Gastrocnemius medialis (tissue), 4 donors: ENCODE measurements at regions not wholly inside any gene's neighbourhood (a gene's known extent, or its start where the extent isn't known, plus 50 kb on each side); places are given as distances from the start of the nearest gene placed in this dataset.

Experiments
- CTCF ChIP-seq, 5 experiments: fragments of 450-650 bp in 3 of 5; fragments of 200-600 bp in 2 of 5; sonication (generic) in 2 of 5; IDR thresholded peaks in 4 of 5; conservative IDR thresholded peaks in 1 of 5; 1 replicate in 4 of 5; 2 replicates in 1 of 5; pipeline ENCODE4 v1.5.1; 2016 to 2019; ENCODE audit warnings: antibody characterized with exemption in 5 of 5, mild to moderate bottlenecking in 3 of 5, moderate library complexity in 3 of 5
- POLR2A ChIP-seq, 2 donors: fragments of 450-650 bp; IDR thresholded peaks; one replicate each; pipeline ENCODE4 v1.6.1; 2017; ENCODE audit warnings: antibody characterized with exemption in 2 of 2, mild to moderate bottlenecking in 2 of 2, moderate library complexity in 2 of 2

DNA sequence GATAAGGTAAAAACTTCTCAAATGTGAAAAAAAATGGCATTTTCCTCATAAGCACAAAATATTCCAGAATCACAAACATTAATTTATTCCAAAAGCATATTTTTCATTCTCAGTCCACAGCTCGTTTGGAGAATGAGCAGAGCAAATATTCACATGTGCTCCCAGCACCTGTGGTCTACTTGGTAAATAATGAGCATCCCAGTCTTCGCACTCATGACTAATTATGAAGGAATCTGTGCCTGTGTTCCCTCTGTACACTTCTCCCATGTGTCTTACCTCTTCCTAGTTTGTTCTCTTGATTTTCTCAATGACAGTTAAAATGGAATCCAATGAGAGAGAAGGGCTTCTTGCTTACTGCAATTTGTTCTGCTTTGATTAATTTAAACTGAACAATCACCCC lies 671.0 kb upstream of the SOX11 start:
- TF ChIP-seq CTCF (IDR thresholded peaks at IDR 0.05 in 4 of 5, conservative IDR thresholded peaks at IDR 0.05 in 1 of 5) (no peak), POLR2A (IDR thresholded peaks at IDR 0.05) (no peak)
